Thyroid gland (tissue), 4 donors: ENCODE measurements at regions not wholly inside any gene's neighbourhood (a gene's known extent, or its start where the extent isn't known, plus 50 kb on each side); places are given as distances from the start of the nearest gene placed in this dataset.

Source experiments
- CTCF ChIP-seq, 6 experiments: fragments of 200-600 bp in 3 of 6; fragments of 450-650 bp in 3 of 6; sonication (generic) in 3 of 6; IDR thresholded peaks; one replicate each; pipeline ENCODE4 v1.5.1; 2016 to 2019; ENCODE audit warnings: antibody characterized with exemption in 6 of 6, mild to moderate bottlenecking in 2 of 6, inconsistent platforms in 1 of 6, moderate library complexity in 1 of 6
- POLR2A ChIP-seq, 2 donors: fragments of 450-650 bp; IDR thresholded peaks; one replicate each; pipeline ENCODE4 v1.6.1; 2017; ENCODE audit warnings: antibody characterized with exemption in 2 of 2, mild to moderate bottlenecking in 2 of 2, moderate library complexity in 1 of 2

GRCh38 chr3:56983427-56983826 is 77.0 kb upstream of the SPATA12 start:
- TF ChIP-seq CTCF (IDR thresholded peaks at IDR 0.05) (no peak), POLR2A (IDR thresholded peaks at IDR 0.05) (no peak)
